ENCODE measurements at regions not wholly inside any gene's neighbourhood (a gene's known extent, or its start where the extent isn't known, plus 50 kb on each side); places are given as distances from the start of the nearest gene placed in this dataset.
"Not testable (repeated sequence)": the region's sequence is repeated elsewhere in the genome, so short reads cannot be mapped to it uniquely, and the experiment has no call there.

DNA sequence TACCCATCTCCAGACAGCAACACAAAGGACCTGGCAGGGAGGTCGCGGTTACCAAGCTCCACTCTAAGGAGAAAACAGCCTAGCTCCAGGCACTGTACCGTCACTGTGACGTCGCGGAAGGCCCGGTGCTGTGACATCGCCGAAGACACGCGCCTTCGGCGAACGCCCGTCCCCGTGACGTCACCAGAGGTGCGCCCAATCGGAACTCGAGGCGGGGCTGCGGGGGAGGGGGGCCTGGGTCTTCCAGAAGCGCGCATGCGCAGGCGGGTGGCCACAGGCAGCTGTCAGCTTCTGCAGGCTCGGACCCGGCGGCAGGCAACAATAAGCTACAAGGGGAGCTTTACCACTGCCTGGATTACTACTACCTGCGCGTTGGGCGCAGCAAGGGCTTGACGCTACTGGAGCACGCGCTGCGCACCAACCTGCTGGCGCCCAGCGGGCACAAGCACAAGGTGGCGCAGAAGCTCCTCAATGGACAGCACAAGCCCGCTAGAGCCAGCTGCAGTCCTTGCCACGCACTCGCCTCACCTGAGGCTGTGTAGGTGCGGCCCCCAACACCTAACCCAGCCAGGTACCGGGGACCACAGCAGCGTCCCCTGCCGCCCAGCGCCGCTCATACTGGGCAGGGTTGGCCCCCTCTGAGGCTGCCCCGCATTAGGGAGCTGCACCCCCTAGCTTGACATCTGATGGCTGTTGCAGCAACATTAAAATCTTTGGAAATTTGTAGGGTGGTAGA is 208.4 kb downstream of the TPST1 start:
- no peak for DNase-seq (ENCODE audit: low read depth)

- no peak for DNase-seq (ENCODE audit: low read depth)
Observed at GRCh38 chr7:66415659-66416265, 210.6 kb downstream of the TPST1 start.

- DNase-seq (ENCODE audit: low read depth): no peak
Observed at GRCh38 chr7:66418537-66418936, 210.1 kb upstream of the KCTD7 start.

GRCh38 chr7:66419210-66419609 is 209.5 kb upstream of the KCTD7 start:
- DNase-seq (ENCODE audit: low read depth): no peak

GRCh38 chr7:66421830-66422475 is 206.7 kb upstream of the KCTD7 start:
- DNase-seq (ENCODE audit: low read depth): no peak

GRCh38 chr7:66423729-66424128 is 205.0 kb upstream of the KCTD7 start:
- no peak for DNase-seq (ENCODE audit: low read depth)

DNA sequence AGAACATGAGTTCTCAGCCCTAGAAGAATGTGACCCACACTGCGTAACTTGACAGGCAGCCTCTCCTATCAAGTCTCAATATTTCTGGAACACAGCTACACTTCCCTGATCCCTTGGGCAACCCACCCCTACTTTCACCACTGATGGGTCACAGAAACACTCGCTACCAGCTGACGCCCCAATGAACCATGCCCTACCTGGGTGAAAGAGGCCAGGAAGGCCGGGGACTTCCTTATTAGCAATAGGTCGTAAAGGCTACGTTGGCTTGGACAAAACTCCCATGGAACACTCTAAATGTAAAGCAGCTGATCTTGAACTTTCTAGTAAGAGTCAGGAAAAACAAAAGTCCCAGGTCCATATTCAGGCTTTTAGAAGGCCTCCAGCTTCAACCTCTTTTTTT is 202.3 kb upstream of the KCTD7 start:
- DNase-seq (ENCODE audit: low read depth): no peak

DNA sequence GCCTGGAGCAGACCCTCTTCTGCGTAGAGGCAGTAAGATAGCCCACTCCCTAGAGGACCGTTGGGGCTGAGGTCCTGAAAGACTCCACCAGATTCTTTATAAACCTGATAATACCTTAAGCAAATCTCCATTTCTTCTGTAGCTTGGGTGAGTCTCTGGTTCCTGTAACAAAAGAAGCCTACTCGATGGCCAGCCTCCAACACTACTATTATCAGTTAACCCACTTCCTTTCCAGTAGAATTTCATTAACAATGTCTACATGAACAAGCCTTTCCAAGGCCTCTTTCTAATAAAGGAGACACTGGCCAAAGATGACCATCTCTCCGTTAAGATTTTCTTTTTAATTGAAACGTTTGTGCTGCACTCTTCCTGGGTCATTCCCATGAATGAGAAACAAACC is 201.7 kb upstream of the KCTD7 start:
- no peak for DNase-seq (ENCODE audit: low read depth)

DNA sequence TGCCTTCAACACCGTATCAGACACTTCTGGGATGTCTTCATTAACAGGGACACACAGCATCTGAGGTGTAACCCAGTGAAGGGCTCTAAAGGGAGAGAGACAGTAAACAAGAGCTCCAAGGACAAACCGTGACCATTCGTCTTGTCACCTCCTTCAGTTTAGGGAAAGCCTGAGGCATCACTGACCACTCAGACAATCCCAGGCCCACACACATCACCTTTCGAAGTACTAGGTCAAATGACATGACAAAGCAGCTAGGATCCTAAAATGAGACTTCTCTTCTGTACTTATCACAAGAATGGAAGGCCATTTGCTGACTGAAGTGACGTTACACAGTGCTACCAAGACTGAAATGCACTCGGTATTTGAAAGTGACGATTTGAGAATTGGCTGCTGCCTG is 200.7 kb upstream of the KCTD7 start:
- no peak for DNase-seq (ENCODE audit: low read depth)

- peak; percentile 9 for DNase-seq (ENCODE audit: low read depth)
Observed at GRCh38 chr7:66429498-66430163, 199.1 kb upstream of the KCTD7 start.

GRCh38 chr7:66430164-66430545 is 198.5 kb upstream of the KCTD7 start:
- DNase-seq (ENCODE audit: low read depth): no peak

- not testable (repeated sequence) for DNase-seq (ENCODE audit: low read depth)
Observed at GRCh38 chr7:66438703-66439405, 189.8 kb upstream of the KCTD7 start.

GRCh38 chr7:66442385-66442784 is 186.3 kb upstream of the KCTD7 start:
- DNase-seq (ENCODE audit: low read depth): no peak

GRCh38 chr7:66443946-66444345 is 184.7 kb upstream of the KCTD7 start:
- DNase-seq (ENCODE audit: low read depth): no peak

DNA sequence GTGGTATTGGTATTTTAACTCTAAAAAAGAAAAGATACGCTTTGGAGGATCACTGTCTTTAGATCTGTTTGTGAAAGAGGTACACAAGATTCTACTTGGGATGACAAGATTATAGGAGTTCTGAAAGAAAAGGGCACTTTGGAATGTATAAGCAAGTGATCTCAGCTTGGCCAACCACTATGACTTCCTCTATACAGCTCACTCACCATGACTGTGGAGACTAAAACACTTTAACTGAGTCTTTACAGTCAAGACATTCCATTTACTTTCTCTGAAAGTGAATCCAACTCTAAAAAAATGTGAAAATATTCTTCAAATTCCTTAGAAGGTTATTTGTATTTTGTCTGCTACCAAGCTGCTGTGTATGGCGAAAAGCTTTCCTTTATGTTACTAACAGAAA is 181.7 kb upstream of the KCTD7 start:
- DNase-seq (ENCODE audit: low read depth): not testable (repeated sequence)

DNA sequence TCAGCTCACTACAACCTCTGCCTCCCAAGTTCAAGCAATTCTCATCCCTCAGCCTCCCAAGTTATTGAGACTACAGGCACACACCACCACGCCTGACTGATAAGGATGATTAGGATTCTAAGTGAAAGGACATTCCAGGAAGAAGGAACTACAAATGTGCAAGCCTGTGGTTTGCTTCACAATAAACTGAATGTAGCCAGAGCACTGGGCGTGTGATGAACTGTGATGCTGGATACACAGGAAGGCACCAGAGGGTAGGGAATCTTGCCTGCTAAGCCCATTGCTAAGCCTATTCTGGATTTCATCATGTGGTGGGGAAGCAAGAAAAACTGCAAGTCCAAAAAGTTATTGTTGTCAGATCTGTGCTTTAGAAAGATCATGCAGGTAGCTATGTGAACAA is 177.9 kb upstream of the KCTD7 start:
- DNase-seq (ENCODE audit: low read depth): not testable (repeated sequence)

- not testable (repeated sequence) for DNase-seq (ENCODE audit: low read depth)
Observed at GRCh38 chr7:66451713-66452112, 177.0 kb upstream of the KCTD7 start.

DNA sequence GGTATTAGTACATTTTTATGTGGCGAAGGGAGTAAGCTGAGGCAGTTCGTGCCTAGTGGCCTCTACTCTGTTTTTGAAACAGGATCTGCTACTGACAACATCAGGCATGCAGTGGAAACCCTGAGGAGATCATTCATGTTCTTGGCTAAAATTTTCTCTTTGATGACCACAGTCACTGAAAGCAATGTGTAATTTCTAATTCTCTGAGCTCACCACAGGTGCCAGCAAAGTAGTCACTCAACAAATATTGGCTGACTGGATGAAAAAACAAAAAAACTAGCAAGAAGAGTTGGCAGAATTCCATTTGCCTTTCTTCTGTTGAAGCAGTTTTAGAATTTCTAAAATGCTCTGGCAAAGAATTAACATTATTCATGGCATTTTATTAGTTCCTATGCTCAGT is 176.5 kb upstream of the KCTD7 start:
- peak; percentile 9 for DNase-seq (ENCODE audit: low read depth)

GRCh38 chr7:66453340-66453739 is 175.3 kb upstream of the KCTD7 start:
- DNase-seq (ENCODE audit: low read depth): no peak

DNA sequence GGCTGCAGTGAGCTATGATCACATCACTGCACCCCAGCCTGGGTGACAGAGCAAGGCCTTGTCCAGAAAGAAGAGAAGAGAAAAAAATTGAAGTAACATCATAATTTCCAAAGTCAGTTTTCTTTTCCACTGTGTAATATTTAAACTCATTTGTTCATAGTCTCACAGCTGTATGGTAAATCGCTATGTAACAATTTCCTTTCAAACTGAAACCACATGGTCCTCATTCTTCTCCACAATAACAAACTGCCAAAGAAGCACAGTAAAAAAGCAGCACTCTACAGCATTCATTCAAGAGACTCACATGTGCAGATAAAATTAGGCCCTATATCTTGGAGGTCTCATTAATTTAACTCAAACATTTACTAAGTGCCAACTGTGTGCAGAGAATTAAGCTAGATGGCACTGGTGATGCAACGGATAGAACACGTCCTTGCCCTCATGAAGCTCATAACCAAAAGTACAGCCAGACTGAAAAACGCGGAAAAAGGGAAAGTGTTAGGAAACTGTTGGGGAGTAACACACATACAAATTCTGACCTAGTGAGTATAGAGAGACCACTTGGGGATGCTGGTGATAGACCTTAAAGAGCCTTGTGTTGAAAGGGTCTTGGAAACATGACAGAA is 174.0 kb upstream of the KCTD7 start:
- no peak for DNase-seq (ENCODE audit: low read depth)

DNA sequence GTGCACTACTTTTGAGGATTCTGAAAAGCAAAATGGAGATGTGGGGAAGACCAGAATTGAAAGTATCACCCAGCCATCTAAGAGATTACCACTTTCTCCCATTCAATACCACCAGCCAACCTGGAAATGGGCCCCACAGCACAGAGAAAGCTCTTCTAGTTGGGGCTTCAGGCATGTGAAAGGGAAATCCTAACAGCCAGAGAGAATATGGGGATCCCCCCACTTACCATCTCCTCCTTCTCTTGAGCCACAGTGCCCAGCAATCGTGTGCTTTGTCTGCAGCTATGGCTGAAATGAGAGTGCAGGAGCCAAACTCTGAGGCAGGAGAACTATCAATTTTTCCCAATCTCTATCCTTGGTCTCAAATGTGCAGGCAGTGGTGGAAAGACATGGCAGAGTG is 173.2 kb upstream of the KCTD7 start:
- DNase-seq (ENCODE audit: low read depth): not testable (repeated sequence)

All from myocyte (in vitro differentiated cells).